ENCODE measurements at regions not wholly inside any gene's neighbourhood (a gene's known extent, or its start where the extent isn't known, plus 50 kb on each side); places are given as distances from the start of the nearest gene placed in this dataset.
A peak's percentile ranks its signal among the peaks of the same experiment; 100 is the strongest.

GRCh38 chr1:245084551-245084950 lies 70.2 kb upstream of the KIF26B start:
- Histone ChIP-seq H3K4me3 (ENCODE audit: severe bottlenecking) (no peak overlapping the region), H3K36me3 (ENCODE audit: low read depth) (no peaks in the 10 kb centered on the region), H3K27me3 (ENCODE audit: insufficient read depth, poor library complexity, severe bottlenecking) (no peaks in the 10 kb centered on the region), H3K9me3 (ENCODE audit: severe bottlenecking) (no peaks in the 10 kb centered on the region), H3K27ac (ENCODE audit: poor library complexity, severe bottlenecking) (no peak overlapping the region), H3K4me1 (ENCODE audit: insufficient read depth, poor library complexity, severe bottlenecking) (peaks cover 19% of the 10 kb centered on the region)
- DNase-seq (ENCODE audit: low spot score) (no peak), ATAC-seq (ENCODE audit: low read depth) (no peak)
- TF ChIP-seq, protein P1, sequence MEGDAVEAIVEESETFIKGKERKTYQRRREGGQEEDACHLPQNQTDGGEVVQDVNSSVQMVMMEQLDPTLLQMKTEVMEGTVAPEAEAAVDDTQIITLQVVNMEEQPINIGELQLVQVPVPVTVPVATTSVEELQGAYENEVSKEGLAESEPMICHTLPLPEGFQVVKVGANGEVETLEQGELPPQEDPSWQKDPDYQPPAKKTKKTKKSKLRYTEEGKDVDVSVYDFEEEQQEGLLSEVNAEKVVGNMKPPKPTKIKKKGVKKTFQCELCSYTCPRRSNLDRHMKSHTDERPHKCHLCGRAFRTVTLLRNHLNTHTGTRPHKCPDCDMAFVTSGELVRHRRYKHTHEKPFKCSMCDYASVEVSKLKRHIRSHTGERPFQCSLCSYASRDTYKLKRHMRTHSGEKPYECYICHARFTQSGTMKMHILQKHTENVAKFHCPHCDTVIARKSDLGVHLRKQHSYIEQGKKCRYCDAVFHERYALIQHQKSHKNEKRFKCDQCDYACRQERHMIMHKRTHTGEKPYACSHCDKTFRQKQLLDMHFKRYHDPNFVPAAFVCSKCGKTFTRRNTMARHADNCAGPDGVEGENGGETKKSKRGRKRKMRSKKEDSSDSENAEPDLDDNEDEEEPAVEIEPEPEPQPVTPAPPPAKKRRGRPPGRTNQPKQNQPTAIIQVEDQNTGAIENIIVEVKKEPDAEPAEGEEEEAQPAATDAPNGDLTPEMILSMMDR (IDR thresholded peaks at IDR 0.05; ENCODE audit: poor library complexity, severe bottlenecking), result no peak

GRCh38 chr1:245079021-245079609 lies 75.7 kb upstream of the KIF26B start:
- DNase-seq (ENCODE audit: low spot score), result no peak
- ATAC-seq (ENCODE audit: low read depth), result no peak

DNA sequence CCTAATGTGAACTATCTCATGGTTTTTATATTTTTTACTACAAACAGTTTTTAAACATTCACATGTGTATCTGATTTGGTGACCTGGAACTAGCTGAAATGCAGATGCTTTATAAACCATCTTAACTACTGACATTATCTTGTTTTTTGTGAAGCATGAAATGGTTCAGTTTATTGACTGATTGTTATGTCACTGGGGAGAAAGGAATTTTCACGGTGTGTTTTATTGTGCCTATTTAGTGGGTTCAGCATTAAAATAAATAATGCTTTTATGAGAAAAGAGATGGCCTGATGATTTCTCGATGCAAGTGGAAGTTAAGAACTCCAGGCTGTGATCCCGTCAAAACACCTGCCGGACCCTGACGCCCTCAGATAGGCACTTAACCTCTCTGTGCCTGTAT lies 79.9 kb upstream of the KIF26B start:
- no peaks in the 10 kb centered on the region for H3K9me3 ChIP-seq (ENCODE audit: severe bottlenecking)
- TF ChIP-seq, protein P1 (IDR thresholded peaks at IDR 0.05; ENCODE audit: poor library complexity, severe bottlenecking), result no peak
- no peaks in the 10 kb centered on the region for H3K36me3 ChIP-seq (ENCODE audit: low read depth)
- no peak overlapping the region for H3K27ac ChIP-seq (ENCODE audit: poor library complexity, severe bottlenecking)
- no peak for DNase-seq (ENCODE audit: low spot score)
- no peak for ATAC-seq (ENCODE audit: low read depth)
- H3K27me3 ChIP-seq (ENCODE audit: insufficient read depth, poor library complexity, severe bottlenecking), result no peaks in the 10 kb centered on the region
- H3K4me3 ChIP-seq (ENCODE audit: severe bottlenecking), result no peak overlapping the region
- H3K4me1 ChIP-seq (ENCODE audit: insufficient read depth, poor library complexity, severe bottlenecking), result no peaks in the 10 kb centered on the region

More at GRCh38 chr1:245079021-245079609, 75.7 kb upstream of the KIF26B start:
- H3K27me3 ChIP-seq (ENCODE audit: insufficient read depth, poor library complexity, severe bottlenecking), result no peaks in the 10 kb centered on the region
- H3K36me3 ChIP-seq (ENCODE audit: low read depth), result no peaks in the 10 kb centered on the region
- no peak overlapping the region for H3K4me3 ChIP-seq (ENCODE audit: severe bottlenecking)
- H3K9me3 ChIP-seq (ENCODE audit: severe bottlenecking), result no peaks in the 10 kb centered on the region
- no peak overlapping the region for H3K27ac ChIP-seq (ENCODE audit: poor library complexity, severe bottlenecking)
- H3K4me1 ChIP-seq (ENCODE audit: insufficient read depth, poor library complexity, severe bottlenecking), result no peaks in the 10 kb centered on the region
- TF ChIP-seq, protein P1 (IDR thresholded peaks at IDR 0.05; ENCODE audit: poor library complexity, severe bottlenecking), result peak; percentile 83

GRCh38 chr1:245074232-245074747 lies 80.5 kb upstream of the KIF26B start:
- Histone ChIP-seq H3K4me1 (ENCODE audit: insufficient read depth, poor library complexity, severe bottlenecking) (no peaks in the 10 kb centered on the region), H3K27me3 (ENCODE audit: insufficient read depth, poor library complexity, severe bottlenecking) (no peaks in the 10 kb centered on the region), H3K27ac (ENCODE audit: poor library complexity, severe bottlenecking) (no peak overlapping the region), H3K4me3 (ENCODE audit: severe bottlenecking) (no peak overlapping the region), H3K9me3 (ENCODE audit: severe bottlenecking) (no peaks in the 10 kb centered on the region), H3K36me3 (ENCODE audit: low read depth) (no peaks in the 10 kb centered on the region)
- ATAC-seq (ENCODE audit: low read depth), result peak; percentile 29; the same call in 1 of the 3 replicates
- TF ChIP-seq, protein P1 (IDR thresholded peaks at IDR 0.05; ENCODE audit: poor library complexity, severe bottlenecking), result no peak
- no peak for DNase-seq (ENCODE audit: low spot score)

Measured in RWPE2 (cell line).